ENCODE measurements at regions not wholly inside any gene's neighbourhood (a gene's known extent, or its start where the extent isn't known, plus 50 kb on each side); places are given as distances from the start of the nearest gene placed in this dataset.

DNA sequence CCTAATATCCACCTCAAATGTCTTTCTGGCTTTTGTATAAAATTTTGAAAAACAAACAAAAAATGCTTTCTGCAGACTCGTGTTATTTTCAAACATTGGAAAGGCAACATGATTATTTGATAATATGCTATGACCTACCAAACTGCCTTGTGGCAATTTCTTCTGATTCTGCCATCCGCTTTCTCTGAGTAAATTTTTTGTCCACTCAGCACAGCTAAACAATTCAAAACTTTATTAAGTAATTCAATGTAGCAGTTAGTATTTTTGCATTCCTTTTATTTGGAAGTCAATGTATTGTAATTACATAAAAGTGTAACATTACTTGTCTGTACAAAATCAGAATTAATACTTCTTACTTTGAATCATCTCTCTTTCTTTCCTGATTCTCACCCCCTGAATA lies 1206.6 kb upstream of the EYS start:
- intact Hi-C loops (cut with micrococcal nuclease) = no loop called here
- ATAC-seq (no peak), DNase-seq (no peak)

DNA sequence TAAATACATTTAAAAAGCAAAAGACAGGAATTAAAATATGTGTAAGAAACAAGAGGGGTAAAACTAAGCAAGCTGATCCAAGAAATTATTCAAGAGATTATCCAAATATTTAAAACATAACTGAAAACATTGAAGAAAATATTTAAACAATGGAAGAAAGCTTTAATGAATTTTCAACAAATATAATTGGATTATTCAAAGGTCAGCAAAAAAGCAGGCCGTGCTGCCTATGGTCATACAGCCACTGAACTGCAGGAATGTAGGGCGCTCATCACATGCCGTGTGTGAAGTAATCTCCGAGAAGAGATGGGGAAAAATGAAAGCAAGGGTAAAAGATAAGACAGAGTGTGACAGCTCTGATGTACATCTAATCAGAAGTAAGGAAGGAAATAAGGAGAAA lies 1195.4 kb upstream of the EYS start:
- ATAC-seq (no peak), DNase-seq (no peak)
- intact Hi-C loops (cut with micrococcal nuclease) = no loop called here

GRCh38 chr6:66900133-66901083 lies 1193.4 kb upstream of the EYS start:
- intact Hi-C loops (cut with micrococcal nuclease) = no loop called here
- ATAC-seq = no peak

GRCh38 chr6:66897576-66897975 lies 1190.5 kb upstream of the EYS start:
- intact Hi-C loops (cut with micrococcal nuclease) = no loop called here
- DNase-seq (no peak), ATAC-seq (peak; percentile 36)

More at GRCh38 chr6:66900133-66901083, 1193.4 kb upstream of the EYS start:
- no peak for DNase-seq

DNA sequence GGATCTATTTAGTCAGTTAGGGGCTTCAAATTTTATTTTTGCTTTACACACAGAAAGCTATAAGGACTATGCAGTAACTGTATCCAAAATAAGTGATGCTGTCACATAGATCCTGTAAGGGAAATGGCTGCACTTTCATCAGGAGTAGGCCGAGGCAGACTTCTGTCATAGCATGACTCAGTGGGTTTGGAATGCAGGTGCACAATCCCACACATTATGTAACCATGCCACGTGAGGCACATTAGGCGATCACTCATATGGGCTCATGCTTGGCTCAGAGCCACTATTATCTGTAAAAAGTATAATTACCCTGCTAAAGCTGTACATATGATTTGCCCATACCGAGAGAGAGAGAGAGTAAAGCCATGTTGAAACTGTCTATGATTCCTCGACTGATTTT lies 1189.4 kb upstream of the EYS start:
- DNase-seq (no peak), ATAC-seq (no peak)
- intact Hi-C loops (cut with micrococcal nuclease) = no loop called here

GRCh38 chr6:66883453-66883852 lies 1176.4 kb upstream of the EYS start:
- ATAC-seq (no peak), DNase-seq (no peak)
- intact Hi-C loops (cut with micrococcal nuclease) = no loop called here

DNA sequence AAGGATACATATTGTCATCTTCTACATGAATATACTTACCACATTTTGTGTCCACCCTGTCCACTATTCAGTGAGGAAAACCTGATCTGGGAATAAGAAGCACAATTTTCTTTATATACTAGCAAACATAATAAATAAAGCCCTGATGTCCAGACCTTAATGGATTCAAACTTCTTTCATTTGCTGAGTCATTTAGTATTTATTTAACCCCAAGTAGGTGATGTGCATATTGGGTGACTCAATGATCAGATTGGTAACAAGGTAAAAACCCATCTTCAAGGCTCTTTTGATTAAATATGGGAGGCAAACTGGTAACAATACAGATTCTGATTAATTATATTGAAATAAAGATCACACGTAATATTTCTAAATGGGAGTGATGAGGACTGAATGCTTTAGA lies 1159.8 kb upstream of the EYS start:
- no peak for ATAC-seq
- no peak for DNase-seq
- intact Hi-C loops (cut with micrococcal nuclease) = no loop called here

DNA sequence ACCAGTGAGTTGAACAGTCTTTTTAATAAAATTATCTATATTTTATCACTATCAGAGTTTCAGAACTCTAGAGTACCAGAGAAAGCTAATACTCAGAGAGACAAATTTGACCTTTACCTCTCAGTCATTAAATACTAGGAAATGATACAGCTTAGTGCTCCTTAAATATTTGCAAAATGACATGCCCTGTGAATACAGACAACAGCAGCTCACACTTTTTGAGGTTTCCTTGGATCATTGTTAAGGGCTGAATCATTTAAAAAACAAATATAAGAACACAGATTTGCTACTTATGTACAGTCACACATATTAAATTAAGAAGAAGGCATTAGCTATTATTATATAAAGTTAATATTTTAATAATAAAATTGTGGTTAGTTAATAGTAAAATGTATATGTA lies 1158.7 kb upstream of the EYS start:
- intact Hi-C loops (cut with micrococcal nuclease) = no loop called here
- DNase-seq = no peak

GRCh38 chr6:66861007-66861541 lies 1154.0 kb upstream of the EYS start:
- ATAC-seq = peak; percentile 53
- no peak for DNase-seq
- intact Hi-C loops (cut with micrococcal nuclease) = no loop called here

More for the DNA sequence above, 1158.7 kb upstream of the EYS start:
- ATAC-seq = no peak

GRCh38 chr6:66860328-66860727 lies 1153.3 kb upstream of the EYS start:
- ATAC-seq (no peak), DNase-seq (no peak)
- intact Hi-C loops (cut with micrococcal nuclease) = no loop called here

- DNase-seq (no peak), ATAC-seq (no peak)
- intact Hi-C loops (cut with micrococcal nuclease) = no loop called here
Observed at GRCh38 chr6:66858196-66858595, 1151.2 kb upstream of the EYS start.

DNA sequence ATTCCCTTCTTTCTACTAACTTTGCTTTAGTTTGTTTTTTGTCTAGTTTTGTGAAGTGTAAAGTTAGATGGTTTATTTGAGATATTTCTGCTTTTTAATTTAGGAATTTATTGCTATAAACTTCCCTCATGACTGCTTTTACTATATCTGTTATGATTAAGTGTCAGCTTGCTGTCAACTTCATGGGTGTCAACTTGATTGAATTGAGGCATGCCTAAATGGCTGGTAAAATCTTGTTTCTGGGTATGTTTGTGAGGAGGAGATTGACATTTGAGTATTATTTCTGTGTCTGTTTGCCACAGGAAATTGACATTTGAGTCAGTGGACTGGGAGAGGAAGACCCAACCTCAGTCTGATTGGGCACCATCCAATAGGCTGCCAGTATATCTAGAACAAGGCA lies 1147.0 kb upstream of the EYS start:
- ATAC-seq = no peak
- DNase-seq = no peak
- intact Hi-C loops (cut with micrococcal nuclease) = no loop called here

- ATAC-seq (peak; percentile 58), DNase-seq (no peak)
- intact Hi-C loops (cut with micrococcal nuclease) = no loop called here
Observed at GRCh38 chr6:66851930-66852329, 1144.9 kb upstream of the EYS start.

DNA sequence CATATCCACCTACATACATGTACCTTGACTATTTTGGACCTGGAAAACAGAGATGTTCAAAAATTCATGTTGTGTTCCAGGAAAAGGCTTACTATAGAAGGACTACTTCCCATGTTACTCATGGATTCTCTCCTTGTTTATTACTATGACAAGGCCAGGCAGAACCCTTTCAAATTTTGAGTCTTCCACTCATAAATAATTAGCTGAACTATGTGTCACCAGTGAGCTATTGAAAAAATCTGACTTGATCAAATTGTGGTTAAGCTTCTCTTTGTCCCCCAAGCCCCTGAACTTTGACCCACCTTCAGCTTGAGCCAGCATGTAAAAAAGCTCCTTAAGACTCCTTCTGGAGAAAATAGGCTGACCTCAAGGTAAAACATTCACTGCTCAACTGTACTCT lies 1142.8 kb upstream of the EYS start:
- DNase-seq = no peak
- intact Hi-C loops (cut with micrococcal nuclease) = no loop called here
- no peak for ATAC-seq

GRCh38 chr6:66848244-66848953 lies 1141.4 kb upstream of the EYS start:
- intact Hi-C loops (cut with micrococcal nuclease) = no loop called here
- DNase-seq = no peak
- ATAC-seq = no peak

GRCh38 chr6:66838764-66839163 lies 1131.7 kb upstream of the EYS start:
- no peak for DNase-seq
- intact Hi-C loops (cut with micrococcal nuclease) = no loop called here
- ATAC-seq = no peak

- intact Hi-C loops (cut with micrococcal nuclease) = no loop called here
- ATAC-seq (no peak), DNase-seq (no peak)
Observed at GRCh38 chr6:66825539-66825938, 1118.5 kb upstream of the EYS start.

GRCh38 chr6:66814156-66814555 lies 1107.1 kb upstream of the EYS start:
- intact Hi-C loops (cut with micrococcal nuclease) = no loop called here
- no peak for DNase-seq
- ATAC-seq = no peak

GRCh38 chr6:66808771-66809170 lies 1101.7 kb upstream of the EYS start:
- ATAC-seq = no peak
- no peak for DNase-seq

DNA sequence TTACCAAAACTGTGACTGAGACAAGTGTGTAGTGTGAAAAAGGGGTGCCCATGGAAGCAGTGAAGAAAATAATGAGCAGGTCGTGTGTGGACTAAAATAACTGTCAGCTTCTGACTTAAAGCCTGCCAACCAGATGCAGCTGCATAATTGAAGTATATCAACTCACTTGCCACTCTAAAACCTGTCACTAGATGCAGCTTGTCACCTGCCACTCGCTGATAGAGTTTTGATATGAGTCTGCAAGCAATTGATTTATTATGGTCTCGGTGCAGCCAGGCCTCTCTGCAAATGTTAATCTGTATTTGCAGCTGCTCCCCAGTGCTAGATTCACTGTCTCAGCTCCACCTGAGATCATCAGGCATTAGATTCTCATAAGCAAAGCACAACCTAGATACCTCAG lies 1090.0 kb upstream of the EYS start:
- DNase-seq (no peak), ATAC-seq (no peak)
- intact Hi-C loops (cut with micrococcal nuclease) = no loop called here

More at GRCh38 chr6:66808771-66809170, 1101.7 kb upstream of the EYS start:
- intact Hi-C loops (cut with micrococcal nuclease) = no loop called here

Data from left ventricle myocardium superior (tissue), 1 donor.